BJ (cell line): ENCODE measurements at regions not wholly inside any gene's neighbourhood (a gene's known extent, or its start where the extent isn't known, plus 50 kb on each side); places are given as distances from the start of the nearest gene placed in this dataset.

Experiments
- CTCF ChIA-PET: fragments of 350-600 bp; formaldehyde crosslinking; extraction: SDS; loops from one replicate; lab custom pipeline; 2021; ENCODE audit warnings: antibody characterized with exemption, inconsistent platforms; lab: Yijun Ruan, JAX
- POLR2A ChIA-PET: fragments of 300-600 bp; sonication (Branson Sonifier 250); formaldehyde crosslinking; extraction: SDS; loops from one replicate; lab custom pipeline; 2021; ENCODE audit warnings: antibody characterized with exemption; lab: Charles Lee
- DNase-seq: peaks from one replicate; pipeline ENCODE4 v3.0.0-alpha.2; 2011; ENCODE audit warnings: low read depth
- H3K27me3 ChIP-seq: 2 replicates; pipeline ENCODE4 v1.6.0; 2011; ENCODE audit warnings: low read length; ENCODE audit not compliant: control insufficient read depth, insufficient read depth
- H3K36me3 ChIP-seq: 2 replicates; pipeline ENCODE4 v1.5.1; 2011; ENCODE audit warnings: low read length; ENCODE audit not compliant: control insufficient read depth, insufficient read depth
- H3K4me3 ChIP-seq: 2 replicates; pipeline ENCODE4 v1.5.1; 2011; ENCODE audit warnings: low read depth, mild to moderate bottlenecking, control low read depth, low read length
- CTCF ChIP-seq: IDR thresholded peaks from 2 replicates; pipeline ENCODE4 v1.5.1; 2011; ENCODE audit warnings: low read depth, mild to moderate bottlenecking, control low read depth, inconsistent platforms, low read length, moderate library complexity; ENCODE audit not compliant: insufficient read depth

GRCh38 chr7:86970986-86971385, 88.5 kb downstream of the ELAPOR2 start:
- H3K27me3 ChIP-seq = no peaks in the 10 kb centered on the region
- ChIA-PET CTCF (interaction anchor here (1.0 kb wide), 1 partner anchor 8 kb away, joined by 4 read pairs; no protein-coding TSS in a partner anchor), POLR2A (no interaction called here)
- H3K4me3 ChIP-seq = no peak overlapping the region
- no peak for DNase-seq
- no peaks in the 10 kb centered on the region for H3K36me3 ChIP-seq
- no peak for TF ChIP-seq CTCF

DNA sequence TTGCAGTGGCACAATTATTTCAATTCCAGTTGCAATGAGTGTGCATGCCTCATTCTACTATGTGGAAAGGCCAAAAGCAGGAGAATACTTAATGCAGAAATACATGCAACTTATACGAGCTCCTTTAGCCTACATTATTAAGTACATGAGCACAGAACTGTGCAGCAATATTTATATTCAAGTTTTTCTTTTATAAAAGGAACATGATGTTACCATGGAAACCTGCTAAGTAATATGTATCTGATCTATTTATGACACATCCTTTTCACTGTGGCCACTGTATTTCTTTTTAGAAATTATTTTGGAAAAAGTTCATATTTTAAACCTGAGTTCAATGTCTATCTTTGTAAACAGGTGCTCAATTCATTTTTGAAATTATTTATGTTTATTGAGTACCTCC, 88.9 kb downstream of the ELAPOR2 start:
- CTCF ChIA-PET = interaction anchor here (1.0 kb wide), 1 partner anchor 9 kb away, joined by 4 read pairs; no protein-coding TSS in a partner anchor
- no peak for TF ChIP-seq CTCF
- no peak for DNase-seq
- H3K4me3 ChIP-seq = no peak overlapping the region
- H3K36me3 ChIP-seq = no peaks in the 10 kb centered on the region
- POLR2A ChIA-PET = no interaction called here
- H3K27me3 ChIP-seq = no peaks in the 10 kb centered on the region

- no peaks in the 10 kb centered on the region for H3K36me3 ChIP-seq
- no peaks in the 10 kb centered on the region for H3K27me3 ChIP-seq
- DNase-seq = no peak
- no peak for TF ChIP-seq CTCF
- no peak overlapping the region for H3K4me3 ChIP-seq
- ChIA-PET CTCF (interaction anchor here (1.0 kb wide), 1 partner anchor 9 kb away, joined by 4 read pairs; no protein-coding TSS in a partner anchor), POLR2A (no interaction called here)
Measured at GRCh38 chr7:86969865-86970264, 89.6 kb downstream of the ELAPOR2 start.

DNA sequence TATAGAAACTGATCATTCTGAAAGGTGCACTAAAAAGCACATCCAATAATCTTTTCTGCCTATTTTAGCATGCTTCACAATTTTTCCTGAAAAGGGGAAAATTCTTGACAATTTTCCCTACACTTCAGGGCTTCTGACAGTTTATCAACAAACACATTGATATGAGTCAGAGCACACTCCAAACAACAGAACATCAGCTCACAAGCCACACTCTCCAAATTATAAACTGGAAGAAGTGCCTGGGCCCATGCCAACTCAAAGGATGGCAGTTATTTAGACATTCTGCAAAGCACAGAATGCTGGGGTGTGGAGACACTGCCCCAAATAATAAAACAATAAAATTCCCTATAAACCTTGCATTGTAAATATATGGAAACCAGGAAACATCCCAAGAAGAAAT, 90.8 kb downstream of the ELAPOR2 start:
- H3K27me3 ChIP-seq = no peaks in the 10 kb centered on the region
- ChIA-PET CTCF (no interaction called here), POLR2A (interaction anchor here (0.5 kb wide), 1 partner anchor 184 kb away, joined by 6 read pairs; the partner anchor contains the start of gene DMTF1)
- no peaks in the 10 kb centered on the region for H3K36me3 ChIP-seq
- DNase-seq = no peak
- TF ChIP-seq CTCF = no peak
- H3K4me3 ChIP-seq = no peak overlapping the region

- no peak for TF ChIP-seq CTCF
- no peaks in the 10 kb centered on the region for H3K36me3 ChIP-seq
- DNase-seq = no peak
- ChIA-PET POLR2A (no interaction called here), CTCF (interaction anchor here (0.6 kb wide), 2 partner anchors 28 to 1199 kb away, joined by 3 read pairs; no protein-coding TSS in a partner anchor)
- H3K27me3 ChIP-seq = no peaks in the 10 kb centered on the region
- no peak overlapping the region for H3K4me3 ChIP-seq
Measured at GRCh38 chr7:86966916-86967315, 92.5 kb downstream of the ELAPOR2 start.
